Thyroid gland (tissue), 4 donors: ENCODE measurements at regions not wholly inside any gene's neighbourhood (a gene's known extent, or its start where the extent isn't known, plus 50 kb on each side); places are given as distances from the start of the nearest gene placed in this dataset.

ENCODE experiments used
- DNase-seq, 2 donors: peaks; one replicate each; pipeline ENCODE4 v3.0.0-alpha.2; 2019
- H3K27ac ChIP-seq, 3 donors: fragments of 200-600 bp; sonication (generic); 1 replicate in 2 of 3; 2 replicates in 1 of 3; pipeline ENCODE4 v1.5.1; 2016 to 2019; ENCODE audit warnings: mild to moderate bottlenecking in 1 of 3, moderate library complexity in 1 of 3
- H3K27me3 ChIP-seq: fragments of 200-600 bp; sonication (generic); one replicate; pipeline ENCODE4 v1.5.1; 2019
- H3K36me3 ChIP-seq, 2 donors: fragments of 200-600 bp; sonication (generic); one replicate each; pipeline ENCODE4 v1.5.1; 2016 to 2019
- H3K4me1 ChIP-seq, 2 donors: fragments of 200-600 bp; sonication (generic); one replicate each; pipeline ENCODE4 v1.5.1; 2017 to 2019
- H3K4me3 ChIP-seq, 3 donors: fragments of 200-600 bp; sonication (generic); replicated peaks in 1 of 3; 1 replicate in 2 of 3; 2 replicates in 1 of 3; pipeline ENCODE4 v1.5.1; 2016; ENCODE audit warnings: mild to moderate bottlenecking in 1 of 3
- H3K9me3 ChIP-seq: fragments of 200-600 bp; sonication (generic); one replicate; pipeline ENCODE4 v1.5.1; 2017
- POLR2A ChIP-seq, 2 donors: fragments of 450-650 bp; IDR thresholded peaks; one replicate each; pipeline ENCODE4 v1.6.1; 2017; ENCODE audit warnings: antibody characterized with exemption in 2 of 2, mild to moderate bottlenecking in 2 of 2, moderate library complexity in 1 of 2
- WGBS, 2 donors: methylation state at CpG; one replicate each; pipeline ENCODE4 v1.1.5; 2017; 5-methylcytosine and 5-hydroxymethylcytosine counted together
- intact Hi-C: fragments of 100-400 bp; cut with DNase I; formaldehyde crosslinking; loops from one replicate; pipeline ENCODE4 v1.15.1; 2023
- TF ChIP-seq, protein P1 (sequence below), 6 experiments: fragments of 200-600 bp in 3 of 6; fragments of 450-650 bp in 3 of 6; sonication (generic) in 3 of 6; IDR thresholded peaks; one replicate each; pipeline ENCODE4 v1.5.1; 2016 to 2019; ENCODE audit warnings: antibody characterized with exemption in 6 of 6, mild to moderate bottlenecking in 2 of 6, inconsistent platforms in 1 of 6, moderate library complexity in 1 of 6

DNA sequence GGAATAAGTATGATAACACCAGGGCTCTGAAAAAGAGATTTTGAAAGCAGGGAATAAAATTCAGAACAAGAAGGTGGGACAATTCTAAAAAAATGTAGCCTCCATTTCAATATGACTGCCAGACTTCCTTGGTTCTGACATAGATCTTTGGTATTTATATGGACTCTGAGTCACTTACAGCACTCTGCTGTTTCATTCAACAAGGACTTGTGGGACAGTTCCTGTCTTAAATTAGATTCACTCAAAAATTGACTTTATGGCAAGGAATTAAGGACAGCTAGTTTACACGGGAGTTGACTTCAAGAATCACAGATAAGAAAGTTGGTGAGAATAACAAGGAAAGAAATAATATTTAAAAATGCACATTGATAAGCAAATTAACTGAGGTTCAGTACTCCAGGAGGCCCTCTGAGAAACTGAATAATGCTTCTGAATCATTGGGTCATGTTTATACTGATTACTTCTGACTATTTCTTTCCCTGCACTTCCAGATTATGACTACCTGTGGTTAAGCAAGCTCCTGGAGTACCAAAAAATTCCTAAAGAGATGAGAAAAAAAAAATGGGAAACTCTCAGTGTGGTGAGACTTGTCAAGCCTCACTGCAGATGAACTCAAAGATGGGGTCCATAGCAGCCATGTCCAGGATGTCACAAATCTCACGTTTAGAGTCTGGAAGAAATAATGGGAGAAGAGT is 828.3 kb upstream of the PIK3C3 start:
- no peak for DNase-seq
- Histone ChIP-seq H3K9me3 (no peaks in the 10 kb centered on the region), H3K27me3 (no peaks in the 10 kb centered on the region), H3K4me1 (no peaks in the 10 kb centered on the region), H3K27ac (no peak overlapping the region), H3K4me3 (no peak overlapping the region), H3K36me3 (no peaks in the 10 kb centered on the region)
- TF ChIP-seq POLR2A (IDR thresholded peaks at IDR 0.05): no peak
- TF ChIP-seq, protein P1, sequence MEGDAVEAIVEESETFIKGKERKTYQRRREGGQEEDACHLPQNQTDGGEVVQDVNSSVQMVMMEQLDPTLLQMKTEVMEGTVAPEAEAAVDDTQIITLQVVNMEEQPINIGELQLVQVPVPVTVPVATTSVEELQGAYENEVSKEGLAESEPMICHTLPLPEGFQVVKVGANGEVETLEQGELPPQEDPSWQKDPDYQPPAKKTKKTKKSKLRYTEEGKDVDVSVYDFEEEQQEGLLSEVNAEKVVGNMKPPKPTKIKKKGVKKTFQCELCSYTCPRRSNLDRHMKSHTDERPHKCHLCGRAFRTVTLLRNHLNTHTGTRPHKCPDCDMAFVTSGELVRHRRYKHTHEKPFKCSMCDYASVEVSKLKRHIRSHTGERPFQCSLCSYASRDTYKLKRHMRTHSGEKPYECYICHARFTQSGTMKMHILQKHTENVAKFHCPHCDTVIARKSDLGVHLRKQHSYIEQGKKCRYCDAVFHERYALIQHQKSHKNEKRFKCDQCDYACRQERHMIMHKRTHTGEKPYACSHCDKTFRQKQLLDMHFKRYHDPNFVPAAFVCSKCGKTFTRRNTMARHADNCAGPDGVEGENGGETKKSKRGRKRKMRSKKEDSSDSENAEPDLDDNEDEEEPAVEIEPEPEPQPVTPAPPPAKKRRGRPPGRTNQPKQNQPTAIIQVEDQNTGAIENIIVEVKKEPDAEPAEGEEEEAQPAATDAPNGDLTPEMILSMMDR (IDR thresholded peaks at IDR 0.05): no peak
- WGBS, 2 donors: 72 to 73% methylated on average over 2 of the region's 2 CpGs
- intact Hi-C loops: no loop called here

DNA sequence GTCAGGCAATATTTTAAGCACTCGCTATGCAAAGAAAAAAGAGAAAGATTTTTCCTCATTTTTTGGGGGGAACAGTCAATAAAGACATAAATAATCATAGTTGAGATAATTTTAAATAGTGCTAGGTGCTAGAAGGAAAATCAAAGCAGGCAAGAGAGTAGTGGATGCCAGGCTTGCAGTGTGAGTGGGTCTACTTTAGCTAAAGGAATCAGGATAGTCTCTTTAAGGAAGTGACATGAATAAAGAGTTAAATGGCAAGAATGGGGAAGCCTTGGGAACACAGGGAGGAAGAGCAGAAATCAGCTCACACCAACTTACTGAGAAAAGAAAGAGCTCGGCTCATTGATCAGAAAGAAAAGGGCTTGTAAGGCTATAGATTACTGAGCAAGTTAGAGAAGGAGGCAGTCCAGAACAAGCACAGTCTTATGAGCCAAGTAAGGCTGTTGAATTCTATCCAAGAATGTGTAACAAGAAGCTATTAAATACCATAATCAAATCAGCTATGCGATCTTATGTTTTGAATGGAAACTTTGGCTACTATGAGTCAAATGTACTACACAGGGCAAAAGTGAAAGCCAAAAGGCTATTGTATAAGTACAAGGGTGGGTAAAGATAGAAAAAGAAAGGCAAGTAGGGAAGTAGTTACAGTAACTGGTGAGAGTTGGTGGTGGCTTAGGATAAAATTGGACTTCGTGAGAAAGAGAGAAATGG is 833.8 kb upstream of the PIK3C3 start:
- intact Hi-C loops: no loop called here
- Histone ChIP-seq H3K27me3 (no peaks in the 10 kb centered on the region), H3K27ac (no peak overlapping the region), H3K9me3 (no peaks in the 10 kb centered on the region), H3K4me1 (no peaks in the 10 kb centered on the region), H3K36me3 (no peaks in the 10 kb centered on the region), H3K4me3 (no peak overlapping the region)
- DNase-seq: no peak
- TF ChIP-seq, protein P1 (IDR thresholded peaks at IDR 0.05): no peak
- TF ChIP-seq POLR2A (IDR thresholded peaks at IDR 0.05): no peak
- 70 to 82% methylated on average over 4 of the region's 4 CpGs for WGBS, 2 donors

DNA sequence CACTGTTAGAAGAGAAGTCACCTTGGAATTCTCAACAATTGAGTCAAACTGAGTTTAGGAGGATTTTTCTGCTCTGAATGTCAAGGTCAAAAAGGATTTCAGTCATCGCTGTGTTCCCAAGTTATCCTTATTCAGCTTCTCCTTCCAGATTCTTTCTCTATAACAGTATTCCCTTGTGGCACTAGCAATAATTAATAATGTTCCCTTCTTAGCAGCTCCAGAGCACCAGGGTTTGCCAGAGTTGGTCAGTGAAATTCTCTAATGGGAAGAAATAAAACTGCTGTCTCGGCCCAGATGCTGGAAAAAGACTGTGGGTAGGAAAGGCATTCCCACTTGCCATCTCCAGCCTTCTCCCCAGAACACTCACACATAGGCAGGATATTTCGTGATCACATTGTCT is 836.0 kb upstream of the PIK3C3 start:
- no peak for TF ChIP-seq POLR2A (IDR thresholded peaks at IDR 0.05)
- TF ChIP-seq, protein P1 (IDR thresholded peaks at IDR 0.05): no peak
- DNase-seq: no peak
- 66 to 84% methylated on average over 3 of the region's 3 CpGs for WGBS, 2 donors
- Histone ChIP-seq H3K27ac (no peak overlapping the region), H3K4me3 (no peak overlapping the region), H3K27me3 (no peaks in the 10 kb centered on the region), H3K36me3 (no peaks in the 10 kb centered on the region), H3K4me1 (no peaks in the 10 kb centered on the region), H3K9me3 (no peaks in the 10 kb centered on the region)
- intact Hi-C loops: no loop called here

DNA sequence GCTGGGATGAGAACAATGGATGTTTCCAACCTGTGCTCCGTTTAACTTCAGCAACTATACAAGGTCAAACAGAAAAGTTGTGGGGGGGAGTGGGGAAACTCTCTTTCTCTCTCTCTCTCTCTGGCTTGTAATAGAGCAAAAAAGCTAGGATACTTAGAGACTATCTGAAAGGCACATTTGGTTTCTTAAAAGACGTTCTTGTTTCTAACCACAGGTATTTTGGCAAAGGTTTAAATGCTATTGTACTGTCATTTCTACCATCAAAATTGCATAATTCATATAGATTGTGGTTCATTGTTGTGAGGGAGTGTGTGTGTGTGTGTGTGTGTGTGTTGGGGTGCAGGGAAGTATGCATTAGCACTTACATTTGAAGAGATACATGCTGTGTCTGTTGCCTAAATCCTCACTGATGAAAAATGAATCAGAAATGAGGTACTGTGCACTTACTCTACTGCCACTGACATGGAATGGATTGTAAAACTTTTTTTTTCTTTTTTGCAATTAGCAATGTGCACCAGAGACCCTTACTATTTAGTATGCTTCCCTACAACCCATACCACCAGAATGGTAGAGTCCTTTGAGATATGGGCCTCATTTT is 841.0 kb upstream of the PIK3C3 start:
- H3K9me3 ChIP-seq: no peaks in the 10 kb centered on the region
- no peak for DNase-seq
- no peaks in the 10 kb centered on the region for H3K4me1 ChIP-seq
- H3K36me3 ChIP-seq: no peaks in the 10 kb centered on the region
- H3K4me3 ChIP-seq: no peak overlapping the region
- no peak for TF ChIP-seq POLR2A (IDR thresholded peaks at IDR 0.05)
- TF ChIP-seq, protein P1 (IDR thresholded peaks at IDR 0.05): no peak
- intact Hi-C loops: no loop called here
- no peaks in the 10 kb centered on the region for H3K27me3 ChIP-seq
- no peak overlapping the region for H3K27ac ChIP-seq
- WGBS, 2 donors: 61 to 67% methylated on average over 2 of the region's 2 CpGs

DNA sequence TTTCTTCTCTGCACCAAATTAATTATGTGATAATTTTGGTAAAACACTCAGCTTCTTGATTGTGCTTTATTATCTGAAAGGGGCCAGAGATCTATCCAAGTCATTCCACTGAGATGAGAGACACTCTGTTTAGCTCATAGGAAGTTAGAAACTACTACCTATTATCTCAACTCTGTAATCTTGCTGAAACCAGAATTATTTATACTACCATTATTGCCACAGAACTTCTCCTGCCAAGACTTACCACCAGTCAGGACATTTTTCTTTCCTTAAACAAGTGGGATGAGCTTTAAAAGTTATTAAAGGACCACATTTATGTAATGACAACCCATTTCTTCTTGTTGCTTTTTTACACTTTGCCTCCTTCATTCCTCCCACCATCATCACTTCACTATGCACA is 855.6 kb upstream of the PIK3C3 start:
- TF ChIP-seq POLR2A (IDR thresholded peaks at IDR 0.05): no peak
- intact Hi-C loops: no loop called here
- H3K4me1 ChIP-seq: no peaks in the 10 kb centered on the region

More for the DNA sequence above, 855.6 kb upstream of the PIK3C3 start:
- no peak for DNase-seq
- Histone ChIP-seq H3K27ac (no peak overlapping the region), H3K27me3 (no peaks in the 10 kb centered on the region), H3K36me3 (no peaks in the 10 kb centered on the region), H3K4me3 (no peak overlapping the region), H3K9me3 (no peaks in the 10 kb centered on the region)
